Activated CD8-positive, alpha-beta memory T cell treated with anti-CD3 and anti-CD28 coated beads, Interleukin-2, amount 50 U/mL, for 24 hours (primary cell): ENCODE measurements at regions not wholly inside any gene's neighbourhood (a gene's known extent, or its start where the extent isn't known, plus 50 kb on each side); places are given as distances from the start of the nearest gene placed in this dataset.

Experiments
- DNase-seq: peaks from one replicate; pipeline ENCODE4 v3.0.0-alpha.2; 2020; ENCODE audit errors: extremely low read depth

- DNase-seq = no peak
Measured at GRCh38 chr22:49640366-49641095, 187.1 kb downstream of the BRD1 start.

GRCh38 chr22:49639956-49640355 is 187.7 kb downstream of the BRD1 start:
- no peak for DNase-seq

DNA sequence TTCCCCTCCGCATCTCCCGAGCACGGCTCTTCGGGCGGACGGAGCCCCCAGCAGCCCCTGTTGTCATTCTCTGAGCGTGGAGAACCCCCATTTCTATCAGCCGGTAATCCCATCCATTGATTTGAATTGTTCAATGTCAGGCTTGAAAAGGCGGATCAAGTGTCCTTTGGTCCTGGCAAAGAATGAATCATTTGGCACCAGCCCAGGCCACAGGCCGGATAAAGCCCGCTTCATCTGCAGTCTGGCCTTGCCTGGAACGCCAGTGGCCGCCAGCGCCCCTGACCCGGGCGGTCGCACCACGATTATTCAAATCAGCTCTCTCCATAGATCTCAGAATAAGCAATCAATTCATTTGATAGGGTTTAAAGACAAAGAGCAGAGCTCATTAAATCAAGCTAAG is 188.9 kb downstream of the BRD1 start:
- no peak for DNase-seq

DNA sequence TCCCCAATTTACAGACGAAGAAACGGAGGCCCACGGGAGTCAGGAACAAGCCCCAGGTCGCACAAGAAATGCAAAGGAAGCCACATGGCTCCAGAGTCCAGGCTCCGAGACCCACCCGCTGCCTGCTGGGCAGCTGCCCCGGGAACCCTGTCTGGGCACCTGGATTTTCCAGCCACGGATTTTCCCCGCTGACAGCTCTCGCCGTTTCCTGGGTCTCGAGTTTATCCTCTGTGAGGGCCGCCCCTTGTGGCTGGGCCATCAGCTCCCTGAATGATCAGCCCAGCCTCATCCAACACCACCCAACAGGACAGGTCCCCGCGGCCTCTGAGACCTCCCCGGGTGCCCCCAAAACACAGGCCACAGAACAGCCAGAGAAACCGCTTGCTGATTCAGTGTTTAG is 189.7 kb downstream of the BRD1 start:
- DNase-seq = no peak

DNA sequence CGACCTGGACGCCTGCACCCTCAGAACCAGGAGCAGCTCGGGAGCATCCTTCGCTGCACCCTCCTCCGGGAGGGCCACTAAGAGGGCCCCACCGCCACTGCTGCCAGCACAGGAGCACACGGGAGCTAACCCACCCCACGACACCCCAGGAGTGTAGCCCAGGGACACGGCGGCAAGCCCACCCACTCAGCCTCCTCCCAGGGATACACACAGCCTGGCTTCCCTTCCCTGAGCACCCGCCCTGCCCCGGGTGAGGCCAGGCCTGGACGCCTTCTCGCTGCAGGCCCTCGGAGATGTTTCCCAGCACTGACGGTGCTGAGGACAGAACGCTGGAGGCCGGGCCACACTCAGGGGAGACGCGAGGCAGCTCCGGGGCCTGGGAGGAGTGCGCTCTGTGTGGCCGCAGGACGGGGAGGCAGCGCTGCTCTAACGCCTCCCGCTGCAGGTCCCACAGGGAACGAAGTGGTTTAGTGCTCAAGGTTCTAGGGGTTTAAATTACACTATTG is 190.4 kb downstream of the BRD1 start:
- no peak for DNase-seq

GRCh38 chr22:49636649-49637048 is 191.0 kb downstream of the BRD1 start:
- DNase-seq = no peak

DNA sequence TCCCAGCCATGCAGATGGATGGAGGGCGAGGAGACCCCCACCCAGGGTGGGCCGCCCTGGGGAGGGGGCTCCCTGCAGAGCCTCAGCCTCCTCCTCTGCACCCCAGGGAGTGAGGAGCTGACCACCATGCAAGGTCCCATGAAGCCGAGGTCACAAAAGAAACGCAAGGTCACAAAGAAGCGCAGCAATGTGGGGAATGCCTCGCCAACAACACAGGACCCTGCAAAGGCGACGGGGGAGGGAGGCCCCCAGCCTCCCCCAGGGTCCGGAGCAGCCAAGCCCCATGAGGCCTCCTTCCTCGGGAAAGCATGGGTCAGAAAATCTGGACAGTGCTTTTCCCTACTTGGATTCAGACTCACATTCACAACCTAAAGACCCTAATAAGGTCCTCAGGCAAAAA is 191.5 kb downstream of the BRD1 start:
- DNase-seq = no peak

GRCh38 chr22:49634006-49634772 is 193.5 kb downstream of the BRD1 start:
- DNase-seq = no peak

GRCh38 chr22:49633010-49633324 is 194.7 kb downstream of the BRD1 start:
- DNase-seq = no peak

- no peak for DNase-seq
Measured at GRCh38 chr22:49632199-49633009, 195.3 kb downstream of the BRD1 start.

DNA sequence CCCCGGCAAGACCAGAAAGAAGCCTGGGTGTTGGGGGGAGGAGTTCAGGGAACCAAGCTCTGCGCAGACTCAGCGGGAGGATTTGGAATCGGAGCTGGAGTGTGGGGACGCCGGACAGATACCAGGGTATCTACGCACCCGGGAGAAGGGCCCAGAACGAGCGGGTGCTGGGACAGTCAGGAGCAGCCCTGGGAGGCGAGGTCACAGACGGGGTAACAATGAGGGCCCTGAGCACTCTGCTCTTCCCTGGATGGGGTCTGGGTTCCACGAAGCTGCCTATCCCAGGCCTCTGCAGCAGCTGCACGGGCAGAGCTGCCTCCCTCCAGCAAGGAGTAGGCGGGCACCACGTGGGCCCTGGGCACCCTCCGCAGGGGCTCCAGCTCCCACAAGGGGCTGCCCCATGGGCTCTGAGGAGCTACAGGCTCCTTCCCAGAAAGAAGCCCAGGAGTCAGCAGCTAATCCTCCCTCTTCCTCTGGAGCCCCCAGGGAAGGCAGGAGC is 197.2 kb downstream of the BRD1 start:
- DNase-seq = no peak

DNA sequence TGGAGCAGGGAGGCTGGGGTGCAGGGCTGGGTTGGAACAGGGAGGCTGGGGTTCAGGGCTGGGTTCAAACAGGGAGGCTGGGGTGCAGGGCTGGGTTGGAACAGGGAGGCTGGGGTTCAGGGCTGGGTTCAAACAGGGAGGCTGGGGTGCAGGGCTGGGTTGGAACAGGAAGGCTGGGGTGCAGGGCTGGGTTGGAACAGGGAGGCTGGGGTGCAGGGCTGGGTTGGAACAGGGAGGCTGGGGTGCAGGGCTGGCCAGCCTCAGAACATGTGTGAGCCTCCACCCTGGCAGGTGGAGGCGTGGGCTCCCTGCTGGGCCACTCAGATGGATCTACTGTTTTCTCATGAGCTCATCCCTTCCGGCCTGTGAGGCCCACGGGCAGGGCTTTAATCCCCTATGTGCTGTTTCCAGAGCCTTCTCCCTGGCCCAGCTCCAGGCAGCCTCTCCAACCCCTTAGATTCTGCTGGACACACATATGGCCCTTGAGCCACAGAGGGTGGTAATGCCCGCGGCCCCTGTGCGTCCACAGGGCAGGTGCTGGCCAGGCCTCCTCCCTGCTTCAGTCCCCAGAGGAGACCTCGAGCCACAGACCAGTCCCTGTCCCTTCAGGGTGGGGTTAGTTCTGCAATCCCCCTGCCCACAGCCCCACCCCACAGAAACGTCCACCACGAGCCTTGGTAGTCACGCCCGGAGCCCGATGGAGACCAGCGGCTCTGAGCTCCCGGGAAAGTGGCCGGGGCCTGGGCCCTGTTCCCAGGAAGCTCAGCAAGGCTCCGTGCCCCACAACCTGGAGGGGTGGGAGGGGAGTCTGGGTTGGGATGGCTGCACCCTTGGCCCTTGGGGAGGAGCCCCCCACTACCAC is 197.9 kb downstream of the BRD1 start:
- DNase-seq = no peak

- DNase-seq = no peak
Measured at GRCh38 chr22:49629261-49629570, 198.5 kb downstream of the BRD1 start.

DNA sequence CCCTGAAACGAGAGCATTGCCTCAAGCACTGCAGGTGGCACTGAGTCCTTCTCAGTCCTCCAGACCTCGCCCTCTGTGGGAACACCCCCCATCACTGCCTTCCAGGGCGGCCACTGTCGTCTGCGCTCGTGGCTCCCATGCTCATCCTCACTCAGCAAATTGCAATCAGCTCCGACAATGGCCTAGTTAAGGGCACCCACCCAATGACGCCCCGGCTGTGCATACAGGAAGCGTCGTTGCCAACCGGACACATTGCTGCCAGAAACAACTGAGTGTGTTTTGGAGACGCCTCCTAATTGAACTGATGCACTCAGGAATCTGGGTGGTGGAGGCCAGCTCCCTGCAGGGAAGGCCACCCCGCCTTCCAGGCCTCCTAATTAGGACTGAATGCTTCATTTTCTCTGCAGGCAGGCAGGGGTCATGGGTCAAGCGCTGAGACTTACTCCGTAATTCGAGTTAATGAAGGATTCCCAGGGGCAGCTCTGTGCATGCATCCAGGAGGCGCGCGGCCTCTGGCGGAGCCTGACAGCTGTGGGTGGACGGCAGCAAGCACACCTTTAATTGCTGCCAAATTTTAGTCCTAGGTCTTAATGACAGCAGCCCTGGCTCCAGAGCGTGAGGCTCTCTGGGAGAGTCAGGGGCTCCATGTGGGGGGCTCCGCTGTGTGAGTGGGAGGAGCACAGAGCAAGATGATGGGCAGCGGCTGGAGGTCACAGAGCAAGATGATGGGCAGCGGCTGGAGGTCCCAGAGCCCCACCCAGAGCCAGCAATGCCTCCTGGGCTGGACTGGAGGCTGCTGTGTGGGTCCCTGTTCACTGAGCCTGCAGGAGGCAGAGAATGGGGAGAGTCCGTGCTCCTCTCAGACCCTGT is 199.0 kb downstream of the BRD1 start:
- no peak for DNase-seq

- no peak for DNase-seq
Measured at GRCh38 chr22:49627217-49628181, 200.2 kb downstream of the BRD1 start.

- no peak for DNase-seq
Measured at GRCh38 chr22:49626361-49627216, 201.1 kb downstream of the BRD1 start.

- no peak for DNase-seq
Measured at GRCh38 chr22:49624421-49625177, 203.1 kb downstream of the BRD1 start.

DNA sequence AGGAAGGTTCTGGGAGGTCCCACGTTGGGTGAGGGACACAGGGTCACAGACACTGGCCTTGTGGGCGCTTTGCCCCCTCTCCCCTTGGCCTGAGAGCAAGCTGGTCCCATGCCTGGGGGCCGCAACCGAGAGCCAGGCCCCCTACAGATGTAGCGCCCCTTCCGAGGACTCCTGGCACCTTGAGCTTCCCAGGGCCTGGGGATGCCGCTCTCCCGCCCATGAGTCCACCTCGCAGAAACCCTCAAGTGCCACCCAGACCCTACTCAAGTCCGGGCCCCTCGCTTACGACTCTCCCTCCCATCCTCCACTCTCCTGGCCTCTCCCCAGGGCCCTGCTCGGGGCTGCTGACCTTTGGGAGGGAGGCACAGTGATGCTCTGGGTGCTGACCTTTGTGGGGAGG is 204.0 kb downstream of the BRD1 start:
- no peak for DNase-seq
